Activated CD4-positive, alpha-beta T cell treated with anti-CD3 and anti-CD28 coated beads, Interleukin-2, Interleukin-4, amounts not matched to agents 100 ng/mL and 50 ng/mL, durations not matched to agents 16 hours and 8 hours (primary cell): ENCODE measurements at regions not wholly inside any gene's neighbourhood (a gene's known extent, or its start where the extent isn't known, plus 50 kb on each side); places are given as distances from the start of the nearest gene placed in this dataset.
"Not testable (repeated sequence)": the region's sequence is repeated elsewhere in the genome, so short reads cannot be mapped to it uniquely, and the experiment has no call there.

Experiments used
- DNase-seq: peaks from one replicate; pipeline ENCODE4 v3.0.0-alpha.2; 2020; ENCODE audit warnings: low spot score

- no peak for DNase-seq
These were observed 180.9 kb upstream of the NUDT10 start for GRCh38 chrX:51151734-51152133.

- DNase-seq: peak; percentile 6
These were observed 177.5 kb upstream of the NUDT10 start for GRCh38 chrX:51155157-51155556.

GRCh38 chrX:51155566-51155965, 177.1 kb upstream of the NUDT10 start:
- no peak for DNase-seq

- DNase-seq: no peak
These were observed 174.4 kb upstream of the NUDT10 start for GRCh38 chrX:51158231-51158630.

GRCh38 chrX:51159378-51159777, 173.2 kb upstream of the NUDT10 start:
- DNase-seq: not testable (repeated sequence)

- DNase-seq: no peak
These were observed 168.9 kb upstream of the NUDT10 start for GRCh38 chrX:51163730-51164129.

GRCh38 chrX:51178356-51178900, 154.2 kb upstream of the NUDT10 start:
- not testable (repeated sequence) for DNase-seq

- not testable (repeated sequence) for DNase-seq
These were observed 152.8 kb upstream of the NUDT10 start for GRCh38 chrX:51179805-51180204.

- no peak for DNase-seq
These were observed 150.1 kb upstream of the NUDT10 start for GRCh38 chrX:51182545-51182944.

GRCh38 chrX:51192104-51192503, 140.5 kb upstream of the NUDT10 start:
- DNase-seq: no peak

GRCh38 chrX:51215266-51215665, 117.4 kb upstream of the NUDT10 start:
- DNase-seq: no peak

- DNase-seq: no peak
These were observed 116.8 kb upstream of the NUDT10 start for GRCh38 chrX:51215856-51216255.

GRCh38 chrX:51242212-51242611, 90.4 kb upstream of the NUDT10 start:
- no peak for DNase-seq

GRCh38 chrX:51257490-51257889, 75.1 kb upstream of the NUDT10 start:
- DNase-seq: no peak

GRCh38 chrX:51262271-51262670, 70.4 kb upstream of the NUDT10 start:
- not testable (repeated sequence) for DNase-seq

- no peak for DNase-seq
These were observed 60.0 kb upstream of the NUDT10 start for GRCh38 chrX:51272638-51273037.

GRCh38 chrX:51281758-51282318, 50.8 kb upstream of the NUDT10 start:
- peak; percentile 13 for DNase-seq
